MCF 10A (cell line): ENCODE measurements at regions not wholly inside any gene's neighbourhood (a gene's known extent, or its start where the extent isn't known, plus 50 kb on each side); places are given as distances from the start of the nearest gene placed in this dataset.

ENCODE experiments used
- BruUV-seq: library from RNA; stranded (reverse); fragments of 400-500 nt; replicated peaks from 2 replicates; lab custom pipeline; 2021; lab: Mats Ljungman, UMichigan
- CTCF ChIA-PET: fragments of 300-600 bp; sonication (Branson Sonifier 250); formaldehyde crosslinking; extraction: SDS; loops from one replicate; lab custom pipeline; 2021; ENCODE audit warnings: antibody characterized with exemption, inconsistent platforms; lab: Yijun Ruan, JAX
- POLR2A ChIA-PET: fragments of 300-600, 350-650 bp; sonication (Branson Sonifier 250); formaldehyde crosslinking; extraction: SDS; loops from one replicate; lab custom pipeline; 2020; ENCODE audit warnings: antibody characterized with exemption, inconsistent platforms; lab: Yijun Ruan, JAX
- DNase-seq: peaks from one replicate; pipeline ENCODE4 v3.0.0-alpha.2; 2018; ENCODE audit not compliant: unreplicated experiment
- H3K27ac Mint-ChIP-seq: one replicate; pipeline ENCODE4 v1.8.0; 2022; ENCODE audit warnings: mild to moderate bottlenecking, low read depth, mixed read lengths; ENCODE audit not compliant: unreplicated experiment
- H3K27me3 Mint-ChIP-seq: one replicate; pipeline ENCODE4 v1.8.0; 2022; ENCODE audit warnings: mixed read lengths; ENCODE audit not compliant: insufficient read depth, unreplicated experiment
- H3K36me3 Mint-ChIP-seq: one replicate; pipeline ENCODE4 v1.8.0; 2022; ENCODE audit warnings: mild to moderate bottlenecking, moderate library complexity, mixed read lengths; ENCODE audit not compliant: insufficient read depth, unreplicated experiment
- H3K4me1 Mint-ChIP-seq: one replicate; pipeline ENCODE4 v1.8.0; 2022; ENCODE audit warnings: mixed read lengths; ENCODE audit not compliant: insufficient read depth, unreplicated experiment
- H3K4me3 Mint-ChIP-seq: one replicate; pipeline ENCODE4 v1.8.0; 2022; ENCODE audit warnings: mild to moderate bottlenecking, moderate library complexity, mixed read lengths; ENCODE audit not compliant: unreplicated experiment
- H3K9me3 Mint-ChIP-seq: one replicate; pipeline ENCODE4 v1.8.0; 2022; ENCODE audit warnings: mixed read lengths; ENCODE audit not compliant: unreplicated experiment
- intact Hi-C: fragments of 100-400 bp; cut with micrococcal nuclease; formaldehyde crosslinking; loops from 2 replicates; pipeline ENCODE4 v1.14.1; 2022
- TF ChIP-seq, protein P1 (sequence below): fragments of 200-600 bp; IDR thresholded peaks from one replicate; pipeline ENCODE4 v1.8.0; 2022; ENCODE audit warnings: antibody characterized with exemption, mild to moderate bottlenecking; ENCODE audit not compliant: unreplicated experiment

DNA sequence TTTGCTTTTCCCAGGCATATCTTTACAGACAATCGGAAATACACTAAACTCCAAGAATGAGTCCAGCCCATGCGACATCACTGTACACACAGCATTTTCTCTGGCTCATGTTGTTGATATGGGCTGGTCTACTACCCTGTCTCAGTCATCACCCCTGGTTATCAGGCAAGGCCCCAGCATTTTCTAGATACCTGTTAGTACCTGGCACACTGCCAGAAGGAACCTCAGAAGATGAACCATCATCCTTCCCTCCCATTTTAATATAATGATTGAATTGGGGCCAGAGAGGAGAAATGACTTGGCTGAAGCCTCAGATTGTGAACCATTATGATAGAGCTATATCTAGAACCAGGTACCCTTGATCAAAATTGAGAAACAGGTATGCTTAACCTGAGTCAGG, 406.2 kb downstream of the CDH11 start:
- Mint-ChIP-seq H3K4me1 (no peaks in the 10 kb centered on the region), H3K4me3 (no peak overlapping the region), H3K9me3 (peaks cover 8% of the 10 kb centered on the region), H3K27ac (no peak overlapping the region), H3K36me3 (no peaks in the 10 kb centered on the region), H3K27me3 (no peaks in the 10 kb centered on the region)
- TF ChIP-seq, protein P1, sequence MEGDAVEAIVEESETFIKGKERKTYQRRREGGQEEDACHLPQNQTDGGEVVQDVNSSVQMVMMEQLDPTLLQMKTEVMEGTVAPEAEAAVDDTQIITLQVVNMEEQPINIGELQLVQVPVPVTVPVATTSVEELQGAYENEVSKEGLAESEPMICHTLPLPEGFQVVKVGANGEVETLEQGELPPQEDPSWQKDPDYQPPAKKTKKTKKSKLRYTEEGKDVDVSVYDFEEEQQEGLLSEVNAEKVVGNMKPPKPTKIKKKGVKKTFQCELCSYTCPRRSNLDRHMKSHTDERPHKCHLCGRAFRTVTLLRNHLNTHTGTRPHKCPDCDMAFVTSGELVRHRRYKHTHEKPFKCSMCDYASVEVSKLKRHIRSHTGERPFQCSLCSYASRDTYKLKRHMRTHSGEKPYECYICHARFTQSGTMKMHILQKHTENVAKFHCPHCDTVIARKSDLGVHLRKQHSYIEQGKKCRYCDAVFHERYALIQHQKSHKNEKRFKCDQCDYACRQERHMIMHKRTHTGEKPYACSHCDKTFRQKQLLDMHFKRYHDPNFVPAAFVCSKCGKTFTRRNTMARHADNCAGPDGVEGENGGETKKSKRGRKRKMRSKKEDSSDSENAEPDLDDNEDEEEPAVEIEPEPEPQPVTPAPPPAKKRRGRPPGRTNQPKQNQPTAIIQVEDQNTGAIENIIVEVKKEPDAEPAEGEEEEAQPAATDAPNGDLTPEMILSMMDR: no peak
- intact Hi-C loops: no loop called here
- ChIA-PET CTCF (no interaction called here), POLR2A (no interaction called here)
- DNase-seq: no peak
- no TSS peak for BruUV-seq

DNA sequence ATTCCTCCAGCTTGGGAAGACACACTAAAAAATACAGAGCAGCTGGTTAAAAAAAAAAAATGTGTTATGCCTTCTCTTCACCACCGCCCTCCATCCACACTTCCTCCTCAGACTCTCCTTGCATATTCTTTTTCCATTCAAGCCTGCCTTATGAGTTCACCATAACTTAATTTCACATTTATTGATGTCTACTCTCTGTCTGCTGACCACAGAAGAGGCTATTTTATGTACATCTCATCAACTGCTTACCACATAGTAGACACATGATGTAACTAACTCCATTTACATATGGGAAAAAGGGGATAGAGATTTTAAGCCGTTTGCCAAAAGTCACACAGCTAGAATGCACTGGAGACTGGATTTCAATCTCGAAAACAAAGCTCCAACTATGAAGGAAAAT, 409.8 kb downstream of the CDH11 start:
- DNase-seq: no peak
- Mint-ChIP-seq H3K36me3 (no peaks in the 10 kb centered on the region), H3K4me3 (no peak overlapping the region), H3K27ac (no peak overlapping the region), H3K4me1 (no peaks in the 10 kb centered on the region), H3K27me3 (no peaks in the 10 kb centered on the region), H3K9me3 (no peaks in the 10 kb centered on the region)
- TF ChIP-seq, protein P1: no peak
- CTCF ChIA-PET: interaction anchor here (0.6 to 0.7 kb wide), 4 partner anchors 16 to 114 kb away, joined by 3 read pairs; no protein-coding TSS in a partner anchor
- POLR2A ChIA-PET: no interaction called here
- intact Hi-C loops: no loop called here
- no TSS peak for BruUV-seq

DNA sequence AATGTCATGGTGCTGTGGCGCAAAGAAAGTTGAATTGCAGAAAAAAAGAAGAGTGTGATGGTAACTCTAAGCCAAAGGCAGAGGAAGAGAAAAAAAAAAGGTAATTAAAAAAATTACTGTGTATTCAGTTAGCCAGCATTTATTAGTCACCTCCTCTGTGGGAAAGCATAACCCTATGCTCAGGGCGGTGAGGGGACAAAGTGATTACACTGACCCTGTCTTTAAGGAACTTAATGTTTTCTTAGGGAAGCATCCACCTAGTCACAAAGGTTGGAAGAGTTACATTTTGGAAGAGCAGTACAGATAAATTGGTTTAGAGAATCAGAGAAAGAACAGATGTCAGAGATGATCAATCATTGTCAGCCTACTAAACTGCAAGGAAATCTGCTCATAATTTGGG, 410.3 kb downstream of the CDH11 start:
- ChIA-PET POLR2A (no interaction called here), CTCF (no interaction called here)
- intact Hi-C loops: no loop called here
- no peaks in the 10 kb centered on the region for H3K9me3 Mint-ChIP-seq
- H3K4me3 Mint-ChIP-seq: no peak overlapping the region
- TF ChIP-seq, protein P1: no peak
- H3K27me3 Mint-ChIP-seq: no peaks in the 10 kb centered on the region
- DNase-seq: no peak
- H3K27ac Mint-ChIP-seq: no peak overlapping the region
- no peaks in the 10 kb centered on the region for H3K36me3 Mint-ChIP-seq
- H3K4me1 Mint-ChIP-seq: no peaks in the 10 kb centered on the region
- BruUV-seq: no TSS peak

DNA sequence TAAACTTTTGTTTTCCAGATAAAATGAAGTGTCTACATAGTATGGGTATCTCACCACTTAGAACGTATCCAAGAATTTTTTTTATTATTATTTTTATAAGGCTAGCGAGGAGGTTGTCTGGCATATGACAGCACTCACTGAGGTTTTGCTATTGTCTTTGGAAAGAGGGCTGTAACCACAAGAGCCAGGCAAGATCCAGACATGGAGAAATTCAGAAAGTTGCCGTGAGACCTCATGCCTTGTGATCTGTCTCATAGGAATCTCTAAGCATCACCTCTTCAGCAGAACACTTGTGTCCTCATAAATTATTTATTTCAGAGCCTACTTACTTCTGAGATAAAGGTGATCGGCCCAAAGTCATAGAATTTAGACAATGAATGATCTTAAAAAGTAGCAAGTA, 410.8 kb downstream of the CDH11 start:
- TF ChIP-seq, protein P1: no peak
- Mint-ChIP-seq H3K4me1 (no peaks in the 10 kb centered on the region), H3K27ac (no peak overlapping the region), H3K4me3 (no peak overlapping the region), H3K9me3 (no peaks in the 10 kb centered on the region), H3K36me3 (no peaks in the 10 kb centered on the region), H3K27me3 (no peaks in the 10 kb centered on the region)
- DNase-seq: peak; percentile 15
- BruUV-seq: no TSS peak
- intact Hi-C loops: no loop called here
- ChIA-PET CTCF (no interaction called here), POLR2A (no interaction called here)
